Ramos (cell line): ENCODE measurements at regions not wholly inside any gene's neighbourhood (a gene's known extent, or its start where the extent isn't known, plus 50 kb on each side); places are given as distances from the start of the nearest gene placed in this dataset.

Experiments
- in situ Hi-C: fragments of 300-500 bp; cut with MboI; formaldehyde crosslinking; loops from one replicate; pipeline ENCODE4 v1.14.3; 2022; ENCODE audit warnings: low sequenced_read_pairs; ENCODE audit not compliant: unreplicated experiment

GRCh38 chr11:31913985-31914384, 102.9 kb upstream of the PAX6 start:
- in situ Hi-C loops = no loop called here

- in situ Hi-C loops = no loop called here
Measured at GRCh38 chr11:31912808-31913207, 101.7 kb upstream of the PAX6 start.

GRCh38 chr11:31910950-31911576, 99.9 kb upstream of the PAX6 start:
- in situ Hi-C loops = no loop called here

GRCh38 chr11:31903225-31904074, 92.3 kb upstream of the PAX6 start:
- in situ Hi-C loops = no loop called here

- in situ Hi-C loops = no loop called here
Measured at GRCh38 chr11:31902706-31903105, 91.6 kb upstream of the PAX6 start.

- in situ Hi-C loops = no loop called here
Measured at GRCh38 chr11:31895926-31896325, 84.8 kb upstream of the PAX6 start.

GRCh38 chr11:31887180-31887579, 76.1 kb upstream of the PAX6 start:
- in situ Hi-C loops = no loop called here

GRCh38 chr11:31884080-31884479, 73.0 kb upstream of the PAX6 start:
- in situ Hi-C loops = no loop called here

GRCh38 chr11:31883435-31883834, 72.3 kb upstream of the PAX6 start:
- in situ Hi-C loops = no loop called here

- in situ Hi-C loops = no loop called here
Measured at GRCh38 chr11:31882951-31883392, 71.8 kb upstream of the PAX6 start.

- in situ Hi-C loops = no loop called here
Measured at GRCh38 chr11:31881825-31882224, 70.7 kb upstream of the PAX6 start.

- in situ Hi-C loops = no loop called here
Measured at GRCh38 chr11:31879681-31880080, 68.6 kb upstream of the PAX6 start.

- in situ Hi-C loops = no loop called here
Measured at GRCh38 chr11:31877863-31878262, 66.7 kb upstream of the PAX6 start.

- in situ Hi-C loops = no loop called here
Measured at GRCh38 chr11:31877083-31877482, 66.0 kb upstream of the PAX6 start.

GRCh38 chr11:31875866-31876560, 64.9 kb upstream of the PAX6 start:
- in situ Hi-C loops = no loop called here

GRCh38 chr11:31874631-31875191, 63.6 kb upstream of the PAX6 start:
- in situ Hi-C loops = no loop called here

GRCh38 chr11:31873124-31873523, 62.0 kb upstream of the PAX6 start:
- in situ Hi-C loops = no loop called here

- in situ Hi-C loops = no loop called here
Measured at GRCh38 chr11:31872076-31872443, 60.9 kb upstream of the PAX6 start.

- in situ Hi-C loops = no loop called here
Measured at GRCh38 chr11:31871310-31872075, 60.4 kb upstream of the PAX6 start.

- in situ Hi-C loops = no loop called here
Measured at GRCh38 chr11:31870609-31871309, 59.6 kb upstream of the PAX6 start.
